Nephron progenitor cell (in vitro differentiated cells): ENCODE measurements at regions not wholly inside any gene's neighbourhood (a gene's known extent, or its start where the extent isn't known, plus 50 kb on each side); places are given as distances from the start of the nearest gene placed in this dataset.

Experiments used
- DNase-seq: peaks from one replicate; pipeline ENCODE4 v3.0.0; 2021
- H3K27ac Mint-ChIP-seq: 2 replicates; pipeline ENCODE4 v1.8.0; 2021; ENCODE audit warnings: mild to moderate bottlenecking, moderate library complexity, mixed read lengths
- H3K27me3 Mint-ChIP-seq: 2 replicates; pipeline ENCODE4 v1.8.0; 2021; ENCODE audit warnings: mild to moderate bottlenecking, low read depth, mixed read lengths; ENCODE audit not compliant: poor library complexity
- H3K36me3 Mint-ChIP-seq: 2 replicates; pipeline ENCODE4 v1.8.0; 2021; ENCODE audit warnings: low read depth, mixed read lengths
- H3K4me1 Mint-ChIP-seq: 2 replicates; pipeline ENCODE4 v1.8.0; 2021; ENCODE audit warnings: mixed read lengths
- H3K4me3 Mint-ChIP-seq: 2 replicates; pipeline ENCODE4 v1.8.0; 2021; ENCODE audit warnings: mild to moderate bottlenecking, moderate library complexity, mixed read lengths
- H3K9me3 Mint-ChIP-seq: 2 replicates; pipeline ENCODE4 v1.8.0; 2021; ENCODE audit warnings: mild to moderate bottlenecking, moderate library complexity, mixed read lengths
- TF ChIP-seq, protein P1 (sequence below): fragments of 200-600 bp; sonication (generic); IDR thresholded peaks from 2 replicates; pipeline ENCODE4 v1.5.0; 2021; ENCODE audit warnings: antibody characterized with exemption

DNA sequence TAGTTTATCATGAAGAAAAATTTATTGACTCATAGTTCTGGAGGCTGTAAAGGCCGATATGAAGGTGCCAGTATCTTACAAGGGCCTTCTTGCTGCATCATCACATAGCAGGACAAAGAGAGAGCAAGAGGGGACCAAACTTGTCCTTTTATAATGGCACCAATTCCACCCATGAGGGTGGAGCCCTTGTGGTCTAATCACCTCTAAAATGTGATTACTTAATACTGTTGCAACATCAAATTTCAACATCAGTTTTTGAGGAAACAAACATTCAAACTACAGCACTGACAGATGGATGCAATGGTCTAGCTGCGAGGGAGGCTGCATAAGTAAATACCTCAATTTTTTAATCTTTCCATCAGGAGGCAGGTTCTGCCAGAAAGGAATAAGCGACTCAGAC is 76.7 kb upstream of the LAMA2 start:
- Mint-ChIP-seq H3K36me3 (no peaks in the 10 kb centered on the region), H3K4me3 (no peak overlapping the region), H3K27ac (no peak overlapping the region), H3K27me3 (no peaks in the 10 kb centered on the region), H3K9me3 (peaks cover 6% of the 10 kb centered on the region), H3K4me1 (peaks cover 5% of the 10 kb centered on the region)
- DNase-seq: no peak
- TF ChIP-seq, protein P1, sequence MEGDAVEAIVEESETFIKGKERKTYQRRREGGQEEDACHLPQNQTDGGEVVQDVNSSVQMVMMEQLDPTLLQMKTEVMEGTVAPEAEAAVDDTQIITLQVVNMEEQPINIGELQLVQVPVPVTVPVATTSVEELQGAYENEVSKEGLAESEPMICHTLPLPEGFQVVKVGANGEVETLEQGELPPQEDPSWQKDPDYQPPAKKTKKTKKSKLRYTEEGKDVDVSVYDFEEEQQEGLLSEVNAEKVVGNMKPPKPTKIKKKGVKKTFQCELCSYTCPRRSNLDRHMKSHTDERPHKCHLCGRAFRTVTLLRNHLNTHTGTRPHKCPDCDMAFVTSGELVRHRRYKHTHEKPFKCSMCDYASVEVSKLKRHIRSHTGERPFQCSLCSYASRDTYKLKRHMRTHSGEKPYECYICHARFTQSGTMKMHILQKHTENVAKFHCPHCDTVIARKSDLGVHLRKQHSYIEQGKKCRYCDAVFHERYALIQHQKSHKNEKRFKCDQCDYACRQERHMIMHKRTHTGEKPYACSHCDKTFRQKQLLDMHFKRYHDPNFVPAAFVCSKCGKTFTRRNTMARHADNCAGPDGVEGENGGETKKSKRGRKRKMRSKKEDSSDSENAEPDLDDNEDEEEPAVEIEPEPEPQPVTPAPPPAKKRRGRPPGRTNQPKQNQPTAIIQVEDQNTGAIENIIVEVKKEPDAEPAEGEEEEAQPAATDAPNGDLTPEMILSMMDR: no peak

DNA sequence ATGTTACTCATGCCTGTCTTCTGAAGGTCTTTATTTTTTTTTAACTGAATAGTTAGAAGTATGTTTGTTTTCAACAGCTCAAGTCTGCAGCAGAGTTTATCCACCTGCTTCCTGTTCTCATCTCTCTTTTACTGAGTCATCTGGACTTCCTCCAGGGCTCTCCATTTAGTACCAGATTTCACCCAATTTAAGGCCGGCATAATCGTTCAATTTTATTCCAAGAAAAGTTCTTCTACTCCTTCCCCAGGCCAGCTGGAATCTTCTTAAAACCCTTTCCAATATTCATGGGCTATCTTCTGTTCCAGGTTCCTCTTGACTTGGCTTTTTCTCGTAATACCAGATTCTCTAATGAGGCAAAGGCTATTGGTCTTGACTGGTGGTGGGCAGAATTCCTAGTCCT is 79.0 kb upstream of the LAMA2 start:
- TF ChIP-seq, protein P1: no peak
- Mint-ChIP-seq H3K36me3 (no peaks in the 10 kb centered on the region), H3K9me3 (peaks cover 5% of the 10 kb centered on the region), H3K27ac (no peak overlapping the region), H3K4me3 (no peak overlapping the region), H3K27me3 (no peaks in the 10 kb centered on the region), H3K4me1 (peaks cover 5% of the 10 kb centered on the region)
- DNase-seq: no peak

DNA sequence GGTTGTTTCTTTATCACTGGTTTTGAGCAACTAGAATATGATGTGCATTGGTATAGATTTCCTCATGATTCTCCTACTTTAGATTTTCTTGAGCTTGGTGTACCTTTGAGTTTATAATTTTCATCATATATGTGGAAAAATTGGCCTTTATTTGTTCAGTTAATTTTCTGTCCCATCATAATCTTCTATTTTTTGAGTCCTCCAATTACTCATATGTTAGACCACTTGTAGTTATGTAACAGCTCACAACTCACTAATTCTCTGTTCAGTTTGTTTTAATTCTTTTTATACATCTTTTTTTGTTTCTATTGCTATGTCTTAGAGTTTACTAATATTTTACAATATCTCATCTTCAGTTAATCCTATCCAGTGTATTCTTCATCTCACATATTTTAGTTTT is 81.3 kb upstream of the LAMA2 start:
- Mint-ChIP-seq H3K9me3 (peaks cover 5% of the 10 kb centered on the region), H3K27me3 (no peaks in the 10 kb centered on the region), H3K36me3 (no peaks in the 10 kb centered on the region), H3K4me3 (no peak overlapping the region), H3K27ac (no peak overlapping the region), H3K4me1 (no peaks in the 10 kb centered on the region)
- no peak for DNase-seq
- TF ChIP-seq, protein P1: no peak

DNA sequence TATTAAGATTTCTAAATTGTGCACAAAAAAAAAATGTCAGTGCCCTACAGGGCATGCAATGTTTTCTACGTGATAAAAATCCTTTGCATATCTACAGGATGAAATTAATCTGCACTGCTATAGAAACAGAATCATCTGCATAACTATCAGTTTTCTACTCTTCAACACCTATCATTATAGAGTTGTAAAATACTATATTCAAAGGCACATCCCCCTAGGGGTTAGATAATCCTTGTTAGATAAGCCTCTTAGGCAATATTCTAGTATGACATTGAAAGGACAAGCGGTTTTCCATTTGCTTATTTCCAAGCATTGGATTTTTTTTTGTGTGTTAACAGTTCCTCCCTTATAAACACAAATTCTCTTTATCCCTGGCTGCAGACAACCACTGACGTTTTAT is 98.7 kb upstream of the LAMA2 start:
- H3K36me3 Mint-ChIP-seq: no peaks in the 10 kb centered on the region
- no peaks in the 10 kb centered on the region for H3K27me3 Mint-ChIP-seq
- peaks cover 11% of the 10 kb centered on the region for H3K9me3 Mint-ChIP-seq
- no peak overlapping the region for H3K27ac Mint-ChIP-seq
- no peak overlapping the region for H3K4me3 Mint-ChIP-seq
- DNase-seq: no peak
- no peaks in the 10 kb centered on the region for H3K4me1 Mint-ChIP-seq
- TF ChIP-seq, protein P1: no peak

DNA sequence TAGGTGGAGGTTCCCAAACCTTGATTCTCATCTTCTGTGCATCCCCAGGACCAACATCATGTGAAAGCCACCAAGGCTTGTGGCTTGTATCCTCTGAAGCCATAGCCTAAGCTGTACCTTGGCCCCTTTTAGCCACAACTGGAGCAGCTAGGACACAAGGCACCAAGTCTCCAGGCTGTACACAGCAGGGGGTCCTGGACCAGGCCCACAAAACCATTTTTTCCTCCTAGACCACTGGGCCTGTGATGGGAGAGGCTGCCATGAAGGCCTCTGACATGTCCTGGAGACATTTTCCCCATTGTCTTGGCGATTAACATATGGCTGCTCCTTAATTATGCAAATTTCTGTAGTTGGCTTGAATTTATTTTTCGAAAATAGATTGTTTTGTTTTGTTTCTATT is 114.8 kb upstream of the LAMA2 start:
- no peak overlapping the region for H3K27ac Mint-ChIP-seq
- no peaks in the 10 kb centered on the region for H3K4me1 Mint-ChIP-seq
- DNase-seq: no peak
- peaks cover 15% of the 10 kb centered on the region for H3K9me3 Mint-ChIP-seq
- H3K36me3 Mint-ChIP-seq: no peaks in the 10 kb centered on the region
- TF ChIP-seq, protein P1: no peak
- H3K27me3 Mint-ChIP-seq: peaks cover 2% of the 10 kb centered on the region
- H3K4me3 Mint-ChIP-seq: no peak overlapping the region

DNA sequence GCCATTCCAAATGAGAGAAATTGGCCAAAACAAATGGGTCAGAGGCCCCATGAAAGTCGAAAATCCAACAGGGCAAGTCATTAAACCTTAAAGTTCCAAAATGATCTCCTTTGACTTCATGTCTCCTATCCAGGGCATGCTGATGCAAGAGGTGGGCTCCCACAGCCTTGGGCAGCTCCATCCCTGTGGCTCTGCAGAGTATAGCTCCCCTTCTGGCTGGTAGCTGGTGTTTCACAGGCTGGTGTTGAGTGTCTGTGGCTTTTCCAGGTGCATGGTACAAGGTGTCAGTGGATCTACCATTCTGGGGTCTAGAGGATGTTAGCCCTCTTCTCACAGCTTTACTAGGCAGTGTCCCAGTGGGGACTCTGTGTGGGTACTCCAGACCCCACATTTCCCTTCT is 115.2 kb upstream of the LAMA2 start:
- H3K9me3 Mint-ChIP-seq: peaks cover 15% of the 10 kb centered on the region
- no peak overlapping the region for H3K27ac Mint-ChIP-seq
- no peak for DNase-seq
- H3K27me3 Mint-ChIP-seq: peaks cover 2% of the 10 kb centered on the region
- no peaks in the 10 kb centered on the region for H3K4me1 Mint-ChIP-seq
- no peaks in the 10 kb centered on the region for H3K36me3 Mint-ChIP-seq
- no peak overlapping the region for H3K4me3 Mint-ChIP-seq
- TF ChIP-seq, protein P1: no peak
